ENCODE measurements at regions not wholly inside any gene's neighbourhood (a gene's known extent, or its start where the extent isn't known, plus 50 kb on each side); places are given as distances from the start of the nearest gene placed in this dataset.

DNA sequence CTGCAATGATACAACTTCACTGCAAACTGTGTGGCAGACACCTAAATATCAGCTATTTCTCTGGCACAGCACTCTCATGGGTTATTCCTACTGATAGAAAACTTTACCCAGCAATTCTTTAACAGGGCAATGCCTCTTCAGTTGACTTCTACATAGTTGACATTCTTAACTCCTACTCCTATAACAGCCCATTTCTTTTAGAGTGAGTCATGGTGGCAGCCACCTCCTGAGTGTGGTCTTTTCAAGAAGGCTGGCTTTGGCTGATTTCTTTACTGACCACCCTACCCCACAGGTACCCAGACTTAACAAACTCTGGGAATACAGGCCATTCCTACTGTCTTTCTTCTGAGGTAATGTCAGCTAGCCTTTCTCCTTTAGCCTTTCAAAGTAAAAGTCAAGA is 805.8 kb upstream of the ADGRL2 start:
- no peak for DNase-seq
- BruUV-seq (replicated peaks) = no TSS peak
- Histone ChIP-seq H3K27me3 (replicated peaks; ENCODE audit: control insufficient read depth, insufficient read depth, low read length) (no peaks in the 10 kb centered on the region), H3K4me1 (no peaks in the 10 kb centered on the region), H3K9me3 (no peaks in the 10 kb centered on the region), H3K4me3 (ENCODE audit: low read depth, low read length) (no peak overlapping the region), H3K36me3 (ENCODE audit: control insufficient read depth, insufficient read depth, low read length) (no peaks in the 10 kb centered on the region)
- intact Hi-C loops (cut with micrococcal nuclease; ENCODE audit: unreplicated experiment) = no loop called here
- Mint-ChIP-seq H3K4me1 (ENCODE audit: low read depth, unreplicated experiment) (no peaks in the 10 kb centered on the region), H3K27me3 (ENCODE audit: insufficient read depth, unreplicated experiment) (no peaks in the 10 kb centered on the region), H3K9me3 (ENCODE audit: unreplicated experiment) (no peaks in the 10 kb centered on the region), H3K36me3 (ENCODE audit: insufficient read depth, unreplicated experiment) (no peaks in the 10 kb centered on the region), H3K4me3 (ENCODE audit: unreplicated experiment) (no peak overlapping the region), H3K27ac (ENCODE audit: unreplicated experiment) (no peak overlapping the region)
- CTCF ChIA-PET = no interaction called here
- POLR2A ChIA-PET = no interaction called here
- TF ChIP-seq, protein P1, sequence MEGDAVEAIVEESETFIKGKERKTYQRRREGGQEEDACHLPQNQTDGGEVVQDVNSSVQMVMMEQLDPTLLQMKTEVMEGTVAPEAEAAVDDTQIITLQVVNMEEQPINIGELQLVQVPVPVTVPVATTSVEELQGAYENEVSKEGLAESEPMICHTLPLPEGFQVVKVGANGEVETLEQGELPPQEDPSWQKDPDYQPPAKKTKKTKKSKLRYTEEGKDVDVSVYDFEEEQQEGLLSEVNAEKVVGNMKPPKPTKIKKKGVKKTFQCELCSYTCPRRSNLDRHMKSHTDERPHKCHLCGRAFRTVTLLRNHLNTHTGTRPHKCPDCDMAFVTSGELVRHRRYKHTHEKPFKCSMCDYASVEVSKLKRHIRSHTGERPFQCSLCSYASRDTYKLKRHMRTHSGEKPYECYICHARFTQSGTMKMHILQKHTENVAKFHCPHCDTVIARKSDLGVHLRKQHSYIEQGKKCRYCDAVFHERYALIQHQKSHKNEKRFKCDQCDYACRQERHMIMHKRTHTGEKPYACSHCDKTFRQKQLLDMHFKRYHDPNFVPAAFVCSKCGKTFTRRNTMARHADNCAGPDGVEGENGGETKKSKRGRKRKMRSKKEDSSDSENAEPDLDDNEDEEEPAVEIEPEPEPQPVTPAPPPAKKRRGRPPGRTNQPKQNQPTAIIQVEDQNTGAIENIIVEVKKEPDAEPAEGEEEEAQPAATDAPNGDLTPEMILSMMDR (IDR thresholded peaks at IDR 0.05; ENCODE audit: insufficient read depth in 1 of 2, low read depth in 1 of 2, low read length in 1 of 2, severe bottlenecking in 1 of 2, unreplicated experiment in 1 of 2) = no peak

DNA sequence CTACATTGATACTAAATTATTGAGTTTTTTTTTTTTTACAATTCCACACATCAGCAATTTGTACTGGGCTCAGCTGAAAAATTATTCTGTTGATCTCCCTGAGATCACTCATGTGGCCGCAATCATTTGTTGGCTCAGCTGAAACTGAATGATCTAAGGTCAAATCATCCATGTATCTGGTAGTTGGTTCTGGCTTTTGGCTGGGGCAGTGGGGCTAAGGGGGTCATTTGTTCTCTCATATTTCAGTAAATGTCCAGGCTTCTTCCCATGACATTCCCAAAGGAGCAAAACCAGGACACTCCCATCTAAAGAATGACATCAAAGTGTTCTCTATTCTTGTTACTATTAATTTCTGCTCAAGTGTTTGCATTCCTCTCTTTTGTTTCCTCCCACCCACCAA is 806.7 kb upstream of the ADGRL2 start:
- Mint-ChIP-seq H3K4me3 (ENCODE audit: unreplicated experiment) (no peak overlapping the region), H3K27ac (ENCODE audit: unreplicated experiment) (no peak overlapping the region), H3K4me1 (ENCODE audit: low read depth, unreplicated experiment) (no peaks in the 10 kb centered on the region), H3K27me3 (ENCODE audit: insufficient read depth, unreplicated experiment) (no peaks in the 10 kb centered on the region), H3K36me3 (ENCODE audit: insufficient read depth, unreplicated experiment) (no peaks in the 10 kb centered on the region), H3K9me3 (ENCODE audit: unreplicated experiment) (no peaks in the 10 kb centered on the region)
- ChIA-PET CTCF (no interaction called here), POLR2A (no interaction called here)
- intact Hi-C loops (cut with micrococcal nuclease; ENCODE audit: unreplicated experiment) = no loop called here
- TF ChIP-seq, protein P1 (IDR thresholded peaks at IDR 0.05; ENCODE audit: insufficient read depth in 1 of 2, low read depth in 1 of 2, low read length in 1 of 2, severe bottlenecking in 1 of 2, unreplicated experiment in 1 of 2) = no peak
- H3K36me3 ChIP-seq (ENCODE audit: control insufficient read depth, insufficient read depth, low read length) = no peaks in the 10 kb centered on the region
- no peak for DNase-seq
- no TSS peak for BruUV-seq (replicated peaks)
- H3K4me3 ChIP-seq (ENCODE audit: low read depth, low read length) = no peak overlapping the region
- no peaks in the 10 kb centered on the region for H3K9me3 ChIP-seq
- no peaks in the 10 kb centered on the region for H3K27me3 ChIP-seq (replicated peaks; ENCODE audit: control insufficient read depth, insufficient read depth, low read length)
- H3K4me1 ChIP-seq = no peaks in the 10 kb centered on the region

DNA sequence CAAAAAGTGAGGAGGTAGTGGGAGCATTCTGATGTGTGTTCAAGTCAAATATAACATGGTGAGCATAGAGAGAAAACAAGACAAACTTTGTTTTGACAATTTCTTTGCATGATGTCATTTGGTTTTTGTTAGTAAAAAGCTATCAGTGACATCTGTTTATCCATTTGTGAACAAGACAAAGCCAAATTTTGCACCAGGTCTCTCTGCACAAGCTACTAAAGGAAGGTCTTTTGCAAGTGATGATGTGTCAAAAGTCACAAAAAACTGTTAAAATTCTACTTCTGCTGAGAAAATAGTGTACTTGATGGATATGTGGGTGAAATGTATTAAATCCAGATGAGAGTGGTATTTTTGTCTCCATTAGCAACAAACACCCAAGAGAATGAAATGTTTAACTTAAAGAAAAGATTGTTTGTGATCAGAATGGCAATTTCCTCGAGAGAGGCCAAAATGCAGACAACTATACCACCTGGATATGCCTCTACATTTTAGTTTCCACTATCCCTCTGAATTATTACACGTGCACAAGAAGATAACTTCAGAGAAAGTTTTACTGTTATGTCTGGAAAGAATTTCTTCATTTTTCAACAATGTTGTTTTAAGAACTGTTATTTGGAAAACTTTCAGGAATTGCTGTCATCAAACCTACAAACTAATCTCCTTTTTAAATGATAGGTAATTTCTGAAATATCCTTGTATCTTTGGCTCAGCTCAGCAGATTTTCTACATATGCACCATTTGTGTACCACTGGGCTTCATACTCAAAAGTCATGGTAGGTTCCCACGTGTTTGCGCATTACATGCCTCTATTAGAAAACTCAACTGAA is 807.4 kb upstream of the ADGRL2 start:
- Histone ChIP-seq H3K36me3 (ENCODE audit: control insufficient read depth, insufficient read depth, low read length) (no peaks in the 10 kb centered on the region), H3K27me3 (replicated peaks; ENCODE audit: control insufficient read depth, insufficient read depth, low read length) (no peaks in the 10 kb centered on the region), H3K4me3 (ENCODE audit: low read depth, low read length) (no peak overlapping the region), H3K4me1 (no peaks in the 10 kb centered on the region), H3K9me3 (no peaks in the 10 kb centered on the region)
- no peak overlapping the region for H3K4me3 Mint-ChIP-seq (ENCODE audit: unreplicated experiment)
- ChIA-PET CTCF (no interaction called here), POLR2A (no interaction called here)
- H3K36me3 Mint-ChIP-seq (ENCODE audit: insufficient read depth, unreplicated experiment) = no peaks in the 10 kb centered on the region
- TF ChIP-seq, protein P1 (IDR thresholded peaks at IDR 0.05; ENCODE audit: insufficient read depth in 1 of 2, low read depth in 1 of 2, low read length in 1 of 2, severe bottlenecking in 1 of 2, unreplicated experiment in 1 of 2) = no peak
- no TSS peak for BruUV-seq (replicated peaks)
- DNase-seq = no peak
- intact Hi-C loops (cut with micrococcal nuclease; ENCODE audit: unreplicated experiment) = no loop called here
- H3K27ac Mint-ChIP-seq (ENCODE audit: unreplicated experiment) = no peak overlapping the region
- no peaks in the 10 kb centered on the region for H3K4me1 Mint-ChIP-seq (ENCODE audit: low read depth, unreplicated experiment)
- H3K9me3 Mint-ChIP-seq (ENCODE audit: unreplicated experiment) = no peaks in the 10 kb centered on the region
- H3K27me3 Mint-ChIP-seq (ENCODE audit: insufficient read depth, unreplicated experiment) = no peaks in the 10 kb centered on the region

Measured in Caco-2 (cell line).